ENCODE measurements at regions not wholly inside any gene's neighbourhood (a gene's known extent, or its start where the extent isn't known, plus 50 kb on each side); places are given as distances from the start of the nearest gene placed in this dataset.

GRCh38 chr5:2335733-2336515, 415.6 kb downstream of the IRX2 start:
- no peak for DNase-seq (ENCODE audit: low read depth, low spot score)

GRCh38 chr5:2335125-2335732, 416.2 kb downstream of the IRX2 start:
- no peak for DNase-seq (ENCODE audit: low read depth, low spot score)

- DNase-seq (ENCODE audit: low read depth, low spot score): no peak
These were observed 416.8 kb downstream of the IRX2 start for GRCh38 chr5:2334719-2335118.

- no peak for DNase-seq (ENCODE audit: low read depth, low spot score)
These were observed 418.2 kb downstream of the IRX2 start for GRCh38 chr5:2333291-2333690.

DNA sequence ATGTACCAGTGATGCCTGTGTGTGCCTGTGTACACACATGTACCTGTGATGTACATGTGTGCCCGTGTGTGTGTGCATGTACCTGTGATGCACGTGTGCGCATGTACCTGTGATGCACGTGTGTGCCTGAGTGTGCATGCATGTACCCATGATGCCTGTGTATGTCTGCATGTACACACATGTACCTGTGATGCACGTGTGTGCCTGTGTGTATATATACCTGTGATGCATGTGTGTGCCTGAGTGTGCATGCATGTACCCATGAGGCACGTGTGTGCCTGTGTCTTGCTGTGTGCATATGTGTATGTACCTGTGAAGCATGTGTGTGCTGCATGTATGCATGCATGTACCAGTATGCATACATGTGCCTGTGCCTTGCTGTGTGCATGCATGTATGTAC, 419.0 kb downstream of the IRX2 start:
- no peak for DNase-seq (ENCODE audit: low read depth, low spot score)

GRCh38 chr5:2330325-2331130, 420.9 kb downstream of the IRX2 start:
- no peak for DNase-seq (ENCODE audit: low read depth, low spot score)

DNA sequence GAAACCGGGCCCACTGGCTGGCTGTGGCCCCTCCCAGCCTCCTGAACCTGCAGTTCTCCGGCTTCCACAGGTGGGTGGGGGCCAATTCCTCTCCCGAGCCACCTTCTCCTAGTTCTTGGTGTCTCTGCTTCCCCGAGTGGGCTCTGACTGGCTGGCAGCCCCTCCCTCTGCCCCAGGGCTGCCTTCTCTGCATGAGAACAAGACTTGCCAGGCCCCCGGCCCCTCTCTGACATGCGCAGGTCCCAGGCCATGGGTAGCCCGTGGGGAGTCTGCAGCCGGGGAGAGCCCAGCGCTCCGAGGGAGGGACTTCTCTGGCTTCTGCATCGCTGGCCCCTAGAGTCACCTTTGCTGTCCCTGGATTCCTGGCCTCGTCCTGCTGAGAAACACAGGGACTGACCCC, 421.7 kb downstream of the IRX2 start:
- no peak for DNase-seq (ENCODE audit: low read depth, low spot score)

DNA sequence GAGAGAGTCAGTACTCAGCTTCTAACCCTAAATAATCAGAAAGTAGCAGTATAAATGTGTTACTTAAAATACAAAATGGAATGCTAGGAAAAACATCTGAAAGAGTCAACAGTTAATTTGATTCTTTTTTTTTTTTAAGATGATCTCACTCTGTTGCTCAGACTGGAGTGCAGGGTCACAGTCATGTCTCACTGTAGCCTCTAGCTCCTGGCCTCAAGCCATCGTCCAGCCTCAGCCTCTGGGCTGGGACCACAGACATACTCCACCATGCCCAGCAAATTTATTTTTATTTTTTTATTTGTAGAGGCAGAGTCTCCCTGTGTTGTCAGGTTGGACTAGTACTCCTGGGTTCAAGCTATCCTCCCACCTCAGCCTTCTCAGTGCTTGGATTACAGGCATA, 424.9 kb downstream of the IRX2 start:
- no peak for DNase-seq (ENCODE audit: low read depth, low spot score)

DNA sequence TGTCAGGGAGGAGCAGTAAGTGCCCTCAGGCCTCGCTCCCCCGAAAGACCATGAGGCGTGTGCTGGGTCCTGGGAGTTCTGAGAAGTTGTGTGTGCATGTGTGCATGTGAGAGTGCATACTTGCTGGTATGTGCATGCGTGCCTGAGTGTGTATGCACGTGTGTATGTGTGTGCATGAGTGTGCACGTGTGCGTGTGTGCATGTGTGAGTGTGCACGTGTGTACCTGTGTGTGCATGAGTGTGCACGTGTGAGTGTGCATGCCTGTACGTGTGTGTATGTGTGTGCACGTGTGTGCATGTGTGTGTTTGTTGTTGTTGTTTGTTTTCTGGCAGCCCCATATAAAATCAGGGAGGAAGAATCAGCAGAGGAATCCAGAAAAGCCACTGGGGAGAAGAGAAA, 426.7 kb downstream of the IRX2 start:
- DNase-seq (ENCODE audit: low read depth, low spot score): no peak

DNA sequence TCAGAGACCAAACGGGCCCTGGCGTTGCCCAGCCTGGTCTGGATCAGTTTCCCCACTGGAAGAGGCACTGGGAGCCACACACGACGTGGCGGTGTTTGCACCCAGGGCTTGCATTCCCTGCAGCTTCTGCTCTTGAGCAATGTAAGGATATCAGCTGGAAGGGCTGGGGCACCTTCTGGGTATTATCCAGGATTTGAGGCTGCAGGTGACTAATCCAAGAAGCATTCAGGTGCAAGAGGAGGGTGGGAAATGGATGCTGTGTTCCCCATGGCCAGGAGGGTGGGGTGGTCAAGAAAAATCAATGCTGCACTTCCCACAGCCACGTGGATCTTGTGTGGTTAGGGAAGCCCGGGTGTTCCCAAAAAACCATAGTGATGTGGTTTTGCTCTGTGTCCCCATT, 430.9 kb downstream of the IRX2 start:
- no peak for DNase-seq (ENCODE audit: low read depth, low spot score)

DNA sequence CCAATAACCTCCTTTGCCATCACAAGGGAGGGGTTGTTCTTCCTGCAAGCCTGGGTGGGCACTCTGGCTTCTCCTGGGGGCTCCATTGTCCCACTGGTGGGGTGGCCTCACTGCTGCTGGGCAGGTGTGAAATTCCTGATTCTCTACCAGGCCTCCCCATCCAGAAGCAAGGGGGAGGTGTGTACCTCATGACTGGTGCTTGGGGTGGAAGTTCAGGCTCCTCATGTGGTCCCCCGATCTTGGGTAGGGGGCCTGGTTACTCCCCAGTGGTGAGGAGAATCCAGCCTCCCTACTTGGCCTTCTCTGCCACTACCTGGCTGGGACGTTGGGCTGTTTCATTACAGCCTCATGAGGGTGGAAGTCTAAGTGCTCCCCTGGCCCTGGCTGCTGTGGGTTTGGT, 433.9 kb downstream of the IRX2 start:
- no peak for DNase-seq (ENCODE audit: low read depth, low spot score)

- no peak for DNase-seq (ENCODE audit: low read depth, low spot score)
These were observed 429.1 kb upstream of the IRX4 start for GRCh38 chr5:2311851-2312250.

- DNase-seq (ENCODE audit: low read depth, low spot score): no peak
These were observed 428.2 kb upstream of the IRX4 start for GRCh38 chr5:2310946-2311345.

- DNase-seq (ENCODE audit: low read depth, low spot score): no peak
These were observed 424.9 kb upstream of the IRX4 start for GRCh38 chr5:2307631-2308030.

- DNase-seq (ENCODE audit: low read depth, low spot score): no peak
These were observed 424.0 kb upstream of the IRX4 start for GRCh38 chr5:2306711-2307110.

- no peak for DNase-seq (ENCODE audit: low read depth, low spot score)
These were observed 420.8 kb upstream of the IRX4 start for GRCh38 chr5:2303431-2304100.

DNA sequence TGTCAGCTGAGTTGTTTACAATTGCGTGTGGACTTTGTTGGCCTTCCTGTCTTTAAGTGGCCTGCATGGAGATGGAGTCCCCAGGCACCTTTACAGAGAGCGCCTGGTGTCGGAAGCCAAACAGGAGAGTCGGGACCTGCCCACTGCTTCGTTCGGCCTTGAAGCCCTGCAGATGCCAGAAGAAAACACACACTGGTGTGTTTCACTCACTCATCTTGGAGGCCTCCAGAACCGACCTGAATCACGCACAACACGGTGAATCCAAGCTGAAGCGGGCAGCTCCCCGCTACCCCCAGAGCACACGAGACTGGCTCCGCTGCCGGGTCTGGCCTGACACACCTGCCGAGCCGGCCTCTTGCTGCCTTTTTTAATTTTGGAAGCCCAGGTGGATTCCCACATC, 419.4 kb upstream of the IRX4 start:
- DNase-seq (ENCODE audit: low read depth, low spot score): no peak

DNA sequence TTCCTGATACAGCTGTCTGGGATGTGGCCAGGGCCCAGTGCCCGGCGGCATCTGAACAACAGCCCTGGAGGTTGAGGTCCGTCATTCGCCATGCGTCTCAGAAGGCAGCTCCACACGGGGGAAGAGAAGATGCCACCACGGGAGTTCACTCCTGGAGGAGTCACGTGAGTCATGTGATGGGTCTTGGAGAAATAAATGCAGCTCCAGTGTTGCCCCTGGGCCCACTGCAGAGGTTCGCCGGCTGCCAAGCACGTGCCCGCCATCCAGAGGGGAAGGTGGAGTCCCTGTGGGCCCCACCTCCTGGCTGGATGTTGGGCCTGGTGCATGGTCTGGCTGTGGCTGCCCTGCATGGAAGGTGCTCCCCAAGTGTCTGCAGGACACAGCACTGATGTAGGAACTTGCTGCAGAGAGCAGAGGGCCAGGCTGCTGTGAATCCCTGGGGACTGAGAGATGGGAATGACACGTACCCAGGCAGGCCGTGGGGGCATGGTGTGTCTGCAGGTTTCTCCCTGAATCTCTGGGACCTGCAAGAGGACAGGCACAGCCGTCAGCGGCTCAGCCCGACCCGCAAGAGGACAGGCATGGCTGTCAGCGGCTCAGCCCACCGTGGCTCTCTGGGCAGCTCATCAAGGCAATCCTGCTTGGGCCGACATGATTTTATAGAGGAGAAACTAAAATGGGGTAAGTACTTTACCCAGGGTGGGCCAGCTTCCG, 418.3 kb upstream of the IRX4 start:
- DNase-seq (ENCODE audit: low read depth, low spot score): no peak

- DNase-seq (ENCODE audit: low read depth, low spot score): no peak
These were observed 417.7 kb upstream of the IRX4 start for GRCh38 chr5:2300421-2300820.

DNA sequence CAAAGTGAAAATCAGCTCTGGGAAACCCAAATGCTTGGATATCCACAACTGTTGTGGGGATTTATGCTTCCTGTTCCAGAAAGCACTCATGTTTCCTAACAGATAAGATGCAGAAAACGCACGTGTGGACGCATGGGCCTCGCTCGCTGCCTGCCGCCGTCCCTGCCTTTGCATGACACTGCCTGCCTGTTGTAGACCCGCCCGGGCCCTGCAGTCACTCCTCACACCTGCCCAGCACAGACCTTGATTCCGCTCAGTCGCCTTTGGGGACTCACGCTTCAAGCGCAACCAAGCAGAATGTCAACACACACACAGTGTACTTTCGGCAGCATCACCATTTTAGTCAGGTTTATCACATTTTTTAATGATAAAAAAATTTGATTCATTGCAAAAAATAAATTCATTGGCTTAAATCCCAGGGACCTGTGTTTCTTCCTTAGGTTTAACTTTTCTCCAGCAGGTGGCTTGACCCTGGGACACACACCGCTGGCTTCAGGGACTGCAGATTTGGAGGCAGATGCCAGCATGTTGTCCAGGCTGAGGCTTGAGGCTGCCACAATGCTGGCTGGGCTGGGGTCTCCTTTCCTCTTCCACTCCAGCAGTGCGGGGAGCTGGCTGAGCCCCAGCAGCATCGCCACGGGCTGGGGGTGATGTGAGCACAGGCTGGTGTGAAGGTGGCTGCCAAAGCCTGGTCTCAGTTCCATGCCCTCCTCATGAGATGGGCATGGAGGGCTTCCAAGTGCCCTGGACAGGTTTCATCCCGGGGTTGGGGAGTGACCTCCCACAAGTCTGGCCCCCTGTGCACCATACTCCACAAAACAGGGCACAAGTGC, 416.9 kb upstream of the IRX4 start:
- DNase-seq (ENCODE audit: low read depth, low spot score): no peak

DNA sequence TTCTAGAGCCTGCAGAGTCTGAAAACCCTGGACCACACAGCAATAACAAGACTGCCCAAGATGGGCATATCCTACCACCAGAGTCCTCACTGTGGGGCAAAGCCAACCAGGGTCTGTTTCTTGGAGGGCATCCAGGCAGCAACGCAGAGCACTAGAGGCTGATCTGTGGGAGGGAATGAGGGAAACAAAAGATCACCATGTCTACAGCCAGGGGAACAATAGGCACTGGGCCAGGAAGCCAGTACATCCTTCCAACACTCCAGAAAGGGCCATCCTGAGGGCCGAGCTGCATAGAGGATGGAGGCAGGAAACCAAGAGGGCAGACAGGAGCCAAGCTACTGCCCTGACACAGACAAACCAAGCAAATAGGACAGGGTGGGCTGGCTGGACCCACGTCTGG, 416.1 kb upstream of the IRX4 start:
- DNase-seq (ENCODE audit: low read depth, low spot score): no peak
